HG03139 (cell line): ENCODE measurements at regions not wholly inside any gene's neighbourhood (a gene's known extent, or its start where the extent isn't known, plus 50 kb on each side); places are given as distances from the start of the nearest gene placed in this dataset.
A peak's percentile ranks its signal among the peaks of the same experiment; 100 is the strongest.

Experiments used
- ATAC-seq: cut with Tn5 transposase; IDR thresholded peaks from one replicate; pipeline ENCODE4 v1.9.1; 2021; ENCODE audit not compliant: unreplicated experiment

- no peak for ATAC-seq
Observed at GRCh38 chr4:81836716-81837115, 365.0 kb upstream of the RASGEF1B start.

- no peak for ATAC-seq
Observed at GRCh38 chr4:81833576-81833975, 361.9 kb upstream of the RASGEF1B start.

DNA sequence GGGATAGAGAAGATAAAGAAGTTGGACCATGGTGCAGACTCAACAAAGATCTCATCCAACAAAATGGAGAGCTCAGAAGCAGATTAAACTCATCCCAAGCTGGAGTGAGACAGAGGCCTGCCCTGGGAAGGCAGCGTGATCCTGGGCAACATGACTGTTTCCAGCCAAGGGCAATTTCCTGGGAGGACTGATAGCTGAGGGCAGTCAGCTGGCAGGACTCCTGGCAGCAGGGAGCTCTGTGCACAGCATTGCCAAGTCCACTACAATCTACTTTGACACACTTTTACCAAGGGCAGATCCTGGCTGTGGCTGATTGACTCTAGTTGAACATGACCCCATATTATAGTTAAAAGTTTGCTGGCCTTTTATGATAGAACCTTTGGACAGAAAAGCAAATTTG lies 357.3 kb upstream of the RASGEF1B start:
- no peak for ATAC-seq

DNA sequence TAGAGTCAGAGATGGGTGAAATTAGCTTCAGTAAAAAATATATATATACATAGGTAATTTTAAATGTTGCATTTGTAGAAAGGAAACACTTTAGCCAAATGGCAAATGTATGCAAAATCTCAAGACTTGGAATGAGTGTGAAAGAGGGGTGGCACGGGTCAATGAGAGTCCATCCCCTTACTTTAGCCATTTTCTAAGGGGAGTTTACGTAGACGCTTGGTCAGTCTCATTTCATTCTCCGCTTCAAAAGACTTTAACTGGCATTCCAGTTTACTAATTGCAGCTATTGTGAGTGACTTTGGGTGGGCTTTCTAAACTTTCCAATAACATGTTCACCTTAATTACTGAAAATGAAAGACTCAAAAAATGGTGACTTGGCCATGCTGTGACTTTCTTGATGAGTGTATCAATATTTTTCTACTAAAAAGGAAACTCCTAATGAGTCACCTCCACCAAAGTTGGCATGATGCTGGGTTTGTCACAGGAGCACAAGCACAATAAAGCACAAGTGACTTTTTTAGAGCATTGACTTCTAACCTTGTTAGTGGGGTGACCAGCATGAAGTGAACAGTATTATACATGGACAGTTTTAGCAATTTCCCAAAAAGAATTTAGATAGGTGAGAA lies 356.0 kb upstream of the RASGEF1B start:
- ATAC-seq: peak; percentile 50

- ATAC-seq: no peak
Observed at GRCh38 chr4:81826817-81827424, 355.2 kb upstream of the RASGEF1B start.

- no peak for ATAC-seq
Observed at GRCh38 chr4:81826335-81826734, 354.6 kb upstream of the RASGEF1B start.

DNA sequence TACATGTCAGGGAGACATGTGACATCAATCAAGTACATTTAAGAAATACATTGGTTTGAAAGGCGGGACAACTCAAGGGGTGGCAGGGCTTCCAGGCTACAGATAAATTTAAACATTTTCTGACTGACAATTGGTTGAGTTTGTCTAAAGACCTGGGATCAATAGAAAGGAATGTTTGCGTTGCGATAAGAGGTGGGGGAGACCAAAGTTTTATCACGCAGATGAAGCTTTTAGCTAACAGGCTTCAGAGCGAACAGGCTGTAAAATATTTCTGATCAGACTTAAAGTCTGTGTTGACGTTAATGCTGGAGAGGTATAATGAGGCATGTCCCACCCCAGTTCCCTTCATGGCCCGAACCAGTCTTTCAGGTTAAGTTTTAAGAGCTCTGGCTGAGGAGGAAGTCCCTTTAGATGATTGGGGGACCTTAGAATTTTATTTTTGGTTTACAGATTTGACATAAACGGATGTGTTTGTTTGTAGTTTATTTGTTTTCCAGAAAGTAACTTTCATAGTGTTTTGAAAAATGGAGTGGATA lies 346.7 kb upstream of the RASGEF1B start:
- no peak for ATAC-seq

GRCh38 chr4:81816031-81816761 lies 344.5 kb upstream of the RASGEF1B start:
- no peak for ATAC-seq

DNA sequence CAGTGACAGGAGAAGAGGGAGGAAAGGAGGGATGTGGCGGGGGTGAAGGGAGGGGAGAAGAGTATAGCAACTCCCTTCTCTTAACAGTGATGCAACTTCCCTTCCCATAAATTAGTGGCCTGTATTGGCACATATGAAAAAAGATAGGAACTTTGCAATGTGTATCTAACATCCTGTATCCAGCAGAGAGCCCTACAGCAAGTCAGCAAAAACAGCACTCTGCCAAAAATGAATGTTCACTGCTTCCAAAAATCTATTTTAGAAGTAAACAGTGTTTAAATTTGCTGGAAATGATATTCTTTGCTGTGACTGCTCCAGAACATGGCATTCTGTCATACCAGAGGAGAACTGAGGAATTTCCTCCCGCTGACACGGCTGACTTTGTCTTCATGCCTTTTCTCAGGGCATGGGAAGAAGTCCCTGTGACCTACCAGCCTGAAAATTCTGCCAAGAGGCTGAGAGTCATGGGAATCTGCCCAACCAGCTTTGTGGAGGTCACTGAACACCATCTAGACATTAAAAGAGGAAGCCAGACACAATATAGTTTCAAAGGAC lies 343.4 kb upstream of the RASGEF1B start:
- ATAC-seq: no peak

DNA sequence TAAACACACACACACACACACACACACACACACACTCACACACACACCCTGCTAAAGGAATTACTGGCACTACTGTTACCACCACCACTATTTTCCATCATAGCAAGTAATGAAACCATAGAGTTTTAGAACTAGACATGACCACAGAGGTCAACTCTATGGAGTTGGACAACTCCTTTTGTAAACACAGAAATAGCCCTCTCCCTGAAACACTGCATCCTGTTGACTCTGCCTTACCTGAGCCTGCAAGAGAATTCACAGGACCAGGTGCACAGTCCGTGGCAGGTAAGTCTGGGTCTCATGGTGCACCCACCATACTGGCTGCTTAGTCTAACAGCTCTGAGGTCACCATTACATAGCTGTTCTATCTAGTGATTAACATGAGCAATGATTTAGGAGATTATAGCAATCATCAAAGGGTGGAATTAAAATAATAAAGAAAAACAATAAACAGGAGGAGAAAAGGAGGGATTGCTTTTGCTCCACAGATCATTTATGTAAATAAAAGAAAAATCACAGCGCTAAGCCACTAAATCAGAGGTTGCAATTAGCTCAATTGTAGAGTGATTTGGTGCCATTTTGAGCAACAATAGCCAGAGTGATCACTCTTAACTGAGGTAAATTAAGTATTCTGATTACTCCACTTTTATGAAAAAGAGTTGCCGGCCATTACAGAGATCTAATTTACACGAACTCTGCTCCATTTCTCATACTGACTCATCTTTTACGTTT lies 340.0 kb upstream of the RASGEF1B start:
- no peak for ATAC-seq

DNA sequence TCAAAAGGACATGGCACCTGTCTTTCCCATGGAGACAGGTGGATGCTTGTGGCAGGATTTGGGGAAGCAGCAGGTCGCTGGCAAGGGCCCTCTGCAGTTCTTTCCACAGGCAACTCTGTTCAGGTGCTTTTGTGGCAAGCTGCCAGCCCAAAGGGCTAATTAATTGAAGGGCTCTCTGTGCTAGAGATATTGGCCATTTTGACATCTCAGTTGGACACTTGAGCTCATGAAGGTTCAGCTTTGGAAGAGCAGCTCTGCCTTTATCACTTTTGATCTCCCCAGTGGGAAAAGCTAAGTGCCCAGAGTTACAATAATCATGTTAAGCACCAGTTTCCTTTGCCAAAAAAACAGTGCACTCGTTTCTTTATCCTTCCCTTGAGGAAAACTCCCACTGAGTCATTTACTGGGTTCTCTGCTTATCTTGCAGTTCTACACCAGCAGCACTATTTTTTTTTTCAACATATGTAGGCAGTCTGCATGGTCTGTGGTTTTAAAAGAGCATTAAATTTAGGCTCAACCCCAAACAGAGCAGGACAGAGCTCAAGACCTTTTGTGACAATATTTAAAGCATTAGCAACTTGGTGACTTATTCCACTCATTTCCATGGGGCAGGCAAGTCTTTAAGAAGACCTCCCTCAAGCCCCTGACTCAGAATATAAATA lies 336.4 kb upstream of the RASGEF1B start:
- no peak for ATAC-seq

DNA sequence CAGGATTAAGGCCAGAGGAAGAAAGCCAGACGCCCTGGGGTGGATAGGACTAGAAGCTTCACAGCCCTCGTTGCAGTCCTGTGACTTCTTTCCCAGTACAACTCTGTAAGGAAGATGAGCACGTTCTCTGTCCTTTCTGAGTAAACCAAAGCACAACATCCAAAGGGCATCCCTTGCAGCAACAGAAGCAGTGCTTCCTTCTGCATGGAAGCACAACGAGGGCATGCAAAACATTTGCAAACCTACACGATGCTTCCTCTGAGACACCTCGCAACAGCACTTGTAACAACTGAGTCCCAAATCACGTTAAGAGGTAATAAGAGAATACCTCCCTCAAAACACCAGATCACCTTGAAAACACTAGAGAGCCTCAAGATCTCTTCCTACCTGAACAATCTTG lies 335.7 kb upstream of the RASGEF1B start:
- no peak for ATAC-seq

GRCh38 chr4:81806485-81806884 lies 334.8 kb upstream of the RASGEF1B start:
- no peak for ATAC-seq

GRCh38 chr4:81804849-81805248 lies 333.1 kb upstream of the RASGEF1B start:
- ATAC-seq: no peak

DNA sequence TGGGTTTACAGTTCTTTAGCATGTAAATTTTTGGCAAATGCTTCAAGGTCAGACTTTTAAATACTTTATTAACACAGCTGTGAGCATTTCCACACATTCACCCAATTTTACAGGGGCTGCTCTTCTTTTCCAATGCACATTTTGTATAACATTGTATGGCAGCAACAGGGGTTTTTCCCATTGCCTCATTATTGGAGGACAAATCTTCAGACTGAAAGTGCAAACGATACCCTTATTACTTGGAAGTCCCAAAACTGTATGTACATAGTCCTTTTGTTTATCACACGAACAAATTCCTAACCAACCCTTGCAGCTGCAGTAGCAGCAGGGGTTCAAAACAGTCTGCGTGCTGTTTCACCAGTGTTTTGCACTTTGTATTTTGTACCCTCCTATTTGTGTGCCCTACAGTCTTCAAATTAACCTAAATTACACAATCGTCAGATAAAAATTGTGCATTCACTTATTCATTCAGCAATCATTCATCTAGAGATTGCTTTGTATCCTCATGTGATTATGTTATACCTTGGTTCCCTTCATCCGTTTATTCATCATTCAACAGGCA lies 330.7 kb upstream of the RASGEF1B start:
- ATAC-seq: no peak

DNA sequence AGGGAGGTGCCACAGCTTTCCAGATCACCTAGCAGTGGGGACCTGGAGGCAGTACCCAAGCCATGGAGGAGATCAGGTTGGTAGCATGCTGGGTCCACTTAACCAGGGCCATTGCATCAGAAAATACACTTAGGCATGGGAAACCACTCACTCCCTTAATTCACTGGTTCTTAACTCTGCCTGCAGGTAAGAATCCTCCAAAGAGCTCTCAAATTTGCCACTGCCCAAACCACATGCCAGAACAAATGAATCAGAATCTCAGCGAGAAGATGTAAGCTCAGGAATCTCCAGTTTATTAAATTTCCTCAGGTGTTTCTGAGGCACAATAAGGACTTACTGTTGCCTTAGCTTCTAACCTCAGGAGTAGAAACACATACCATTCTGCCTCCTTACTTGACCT lies 327.7 kb upstream of the RASGEF1B start:
- ATAC-seq: no peak

GRCh38 chr4:81796790-81797528 lies 325.3 kb upstream of the RASGEF1B start:
- ATAC-seq: peak; percentile 56

GRCh38 chr4:81792521-81792920 lies 320.8 kb upstream of the RASGEF1B start:
- ATAC-seq: no peak

GRCh38 chr4:81790477-81790876 lies 318.8 kb upstream of the RASGEF1B start:
- ATAC-seq: no peak
